ENCODE measurements at regions not wholly inside any gene's neighbourhood (a gene's known extent, or its start where the extent isn't known, plus 50 kb on each side); places are given as distances from the start of the nearest gene placed in this dataset.

GRCh38 chr1:38287547-38287946, 241.0 kb upstream of the POU3F1 start:
- no peak for DNase-seq (ENCODE audit: low read depth)

- no peak for DNase-seq (ENCODE audit: low read depth)
These were observed 240.4 kb upstream of the POU3F1 start for GRCh38 chr1:38287036-38287435.

- no peak for DNase-seq (ENCODE audit: low read depth)
These were observed 239.4 kb upstream of the POU3F1 start for GRCh38 chr1:38285807-38286530.

- DNase-seq (ENCODE audit: low read depth), result no peak
These were observed 238.4 kb upstream of the POU3F1 start for GRCh38 chr1:38284953-38285352.

- no peak for DNase-seq (ENCODE audit: low read depth)
These were observed 237.3 kb upstream of the POU3F1 start for GRCh38 chr1:38283696-38284470.

GRCh38 chr1:38279148-38279547, 232.6 kb upstream of the POU3F1 start:
- DNase-seq (ENCODE audit: low read depth), result no peak

- DNase-seq (ENCODE audit: low read depth), result no peak
These were observed 231.1 kb upstream of the POU3F1 start for GRCh38 chr1:38277646-38278045.

GRCh38 chr1:38275960-38276359, 229.4 kb upstream of the POU3F1 start:
- DNase-seq (ENCODE audit: low read depth), result no peak

- DNase-seq (ENCODE audit: low read depth), result no peak
These were observed 228.4 kb upstream of the POU3F1 start for GRCh38 chr1:38274974-38275373.

- DNase-seq (ENCODE audit: low read depth), result no peak
These were observed 226.7 kb upstream of the POU3F1 start for GRCh38 chr1:38273196-38273804.

GRCh38 chr1:38272515-38272914, 225.9 kb upstream of the POU3F1 start:
- DNase-seq (ENCODE audit: low read depth), result no peak

- no peak for DNase-seq (ENCODE audit: low read depth)
These were observed 224.4 kb upstream of the POU3F1 start for GRCh38 chr1:38270849-38271633.

GRCh38 chr1:38269923-38270848, 223.6 kb upstream of the POU3F1 start:
- no peak for DNase-seq (ENCODE audit: low read depth)

- no peak for DNase-seq (ENCODE audit: low read depth)
These were observed 221.6 kb upstream of the POU3F1 start for GRCh38 chr1:38268226-38268625.

- DNase-seq (ENCODE audit: low read depth), result no peak
These were observed 220.7 kb upstream of the POU3F1 start for GRCh38 chr1:38267037-38268036.

GRCh38 chr1:38266197-38266520, 219.6 kb upstream of the POU3F1 start:
- DNase-seq (ENCODE audit: low read depth), result no peak

GRCh38 chr1:38265293-38266196, 219.0 kb upstream of the POU3F1 start:
- no peak for DNase-seq (ENCODE audit: low read depth)

- DNase-seq (ENCODE audit: low read depth), result no peak
These were observed 216.8 kb upstream of the POU3F1 start for GRCh38 chr1:38263438-38263837.

- DNase-seq (ENCODE audit: low read depth), result no peak
These were observed 215.0 kb upstream of the POU3F1 start for GRCh38 chr1:38261574-38261973.

All from T-helper 22 cell (primary cell).